Endodermal cell (in vitro differentiated cells): ENCODE measurements at regions not wholly inside any gene's neighbourhood (a gene's known extent, or its start where the extent isn't known, plus 50 kb on each side); places are given as distances from the start of the nearest gene placed in this dataset.

Source experiments
- DNase-seq: peaks from one replicate; pipeline ENCODE4 v3.0.0-alpha.2; 2017
- H3K27ac ChIP-seq: 2 replicates; pipeline ENCODE4 v1.5.1; 2013; ENCODE audit warnings: mild to moderate bottlenecking, low read depth, low read length, moderate library complexity
- H3K27me3 ChIP-seq: 2 replicates; pipeline ENCODE4 v1.6.1; 2013; ENCODE audit warnings: mild to moderate bottlenecking, low read length, moderate library complexity; ENCODE audit not compliant: insufficient read depth, control insufficient read depth, poor library complexity, severe bottlenecking
- H3K36me3 ChIP-seq: 2 replicates; pipeline ENCODE4 v1.7.0; 2013; ENCODE audit warnings: mild to moderate bottlenecking, low read length, moderate library complexity; ENCODE audit not compliant: control insufficient read depth, insufficient read depth
- H3K4me1 ChIP-seq: one replicate; pipeline ENCODE4 v1.7.0; 2013; ENCODE audit warnings: low read length; ENCODE audit not compliant: control insufficient read depth, insufficient read depth
- H3K4me3 ChIP-seq: 2 replicates; pipeline ENCODE4 v1.5.1; 2013; ENCODE audit warnings: mild to moderate bottlenecking, low read length, moderate library complexity
- H3K9ac ChIP-seq: 2 replicates; pipeline ENCODE4 v1.6.1; 2013; ENCODE audit warnings: mild to moderate bottlenecking, low read length, moderate library complexity; ENCODE audit not compliant: poor library complexity, severe bottlenecking; ENCODE audit errors: extremely low read depth
- H3K9me3 ChIP-seq: 2 replicates; pipeline ENCODE4 v1.6.1; 2013; ENCODE audit warnings: mild to moderate bottlenecking, low read length, moderate library complexity; ENCODE audit not compliant: control insufficient read depth
- H3K27ac Mint-ChIP-seq: 2 replicates; pipeline ENCODE4 v1.8.0; 2020; ENCODE audit warnings: mixed read lengths
- H3K27me3 Mint-ChIP-seq: 2 replicates; pipeline ENCODE4 v1.8.0; 2021; ENCODE audit warnings: mild to moderate bottlenecking, mixed read lengths; ENCODE audit not compliant: insufficient read depth
- H3K36me3 Mint-ChIP-seq: 2 replicates; pipeline ENCODE4 v1.8.0; 2020; ENCODE audit warnings: low read depth, mixed read lengths
- H3K4me1 Mint-ChIP-seq: 2 replicates; pipeline ENCODE4 v1.8.0; 2020; ENCODE audit warnings: mixed read lengths
- H3K4me3 Mint-ChIP-seq: 2 replicates; pipeline ENCODE4 v1.8.0; 2020; ENCODE audit warnings: mild to moderate bottlenecking, moderate library complexity, mixed read lengths
- H3K9me3 Mint-ChIP-seq: 2 replicates; pipeline ENCODE4 v1.8.0; 2020; ENCODE audit warnings: mild to moderate bottlenecking, mixed read lengths
- CTCF ChIP-seq: fragments of 200-600 bp; sonication (generic); conservative IDR thresholded peaks from 2 replicates; pipeline ENCODE4 v1.5.0; 2021; ENCODE audit warnings: antibody characterized with exemption, mild to moderate bottlenecking
- WGBS, 2 experiments: methylation state at CpG; one replicate each; pipeline versions ENCODE4 v1.1.5 to v1.1.7; 2013; ENCODE audit warnings: missing lambda C conversion rate in 2 of 2, mixed read lengths in 1 of 2; ENCODE audit not compliant: insufficient coverage in 1 of 2, insufficient read length in 1 of 2; 5-methylcytosine and 5-hydroxymethylcytosine counted together

DNA sequence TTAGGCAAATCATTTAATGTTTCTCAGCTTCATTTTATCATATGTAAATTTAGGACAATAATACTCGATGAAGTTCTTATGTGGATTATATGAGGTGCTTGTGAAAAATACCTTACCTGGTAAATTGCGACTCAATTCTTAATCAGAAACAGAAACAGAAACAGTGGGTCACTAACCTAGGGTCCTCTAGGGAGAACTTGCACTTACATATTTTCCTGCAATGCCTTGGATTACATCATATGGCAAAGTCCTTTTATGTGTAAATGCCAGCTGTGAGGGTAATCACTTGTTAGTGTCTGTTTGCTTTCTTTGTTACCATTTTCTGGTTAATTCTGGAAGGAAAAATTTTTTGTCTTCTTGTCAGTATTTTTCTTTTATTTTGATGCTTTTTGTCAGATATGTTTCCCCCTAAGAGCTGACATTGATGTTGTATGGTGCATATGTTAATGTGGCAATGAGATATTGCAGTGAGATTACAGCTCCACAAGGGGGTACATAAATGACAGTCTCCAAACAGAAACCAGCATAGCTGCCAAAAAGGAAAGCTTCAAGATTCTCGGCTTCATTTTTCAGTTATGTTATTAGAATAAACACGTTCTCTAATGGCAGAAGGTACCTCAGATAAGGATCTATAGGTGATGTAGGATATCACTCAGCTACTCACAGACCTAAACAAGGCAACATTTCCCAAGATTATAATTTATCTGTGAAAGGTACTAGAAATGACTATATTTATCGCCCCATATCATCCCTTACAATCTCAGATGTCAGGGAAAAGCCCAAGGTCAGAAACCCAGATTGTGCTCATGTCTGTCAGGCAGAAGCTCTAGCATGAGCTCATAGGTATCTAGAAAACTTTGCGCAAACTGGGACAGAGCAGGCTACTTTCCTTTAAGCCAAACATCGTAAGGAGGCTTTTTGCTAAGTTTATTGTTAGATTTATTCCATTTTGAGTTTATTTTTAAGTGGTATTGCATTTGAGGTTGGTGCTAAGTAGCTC, 119.9 kb downstream of the FASLG start:
- peaks cover 6% of the 10 kb centered on the region for H3K9me3 ChIP-seq
- H3K36me3 Mint-ChIP-seq, result no peaks in the 10 kb centered on the region
- no peak overlapping the region for H3K27ac Mint-ChIP-seq
- H3K9me3 Mint-ChIP-seq, result peaks cover 7% of the 10 kb centered on the region
- no peak overlapping the region for H3K4me3 Mint-ChIP-seq
- DNase-seq, result no peak
- no peak overlapping the region for H3K27ac ChIP-seq
- no peaks in the 10 kb centered on the region for H3K36me3 ChIP-seq
- peaks cover 9% of the 10 kb centered on the region for H3K4me1 Mint-ChIP-seq
- peaks cover 17% of the 10 kb centered on the region for H3K27me3 Mint-ChIP-seq
- WGBS, 2 experiments, result 90 to 93% methylated on average over 2 to 7 of the region's 7 CpGs
- no peaks in the 10 kb centered on the region for H3K4me1 ChIP-seq
- H3K4me3 ChIP-seq, result no peak overlapping the region
- no peaks in the 10 kb centered on the region for H3K27me3 ChIP-seq
- H3K9ac ChIP-seq, result no peak overlapping the region
- TF ChIP-seq CTCF, result peak; percentile 34

- Histone ChIP-seq H3K4me3 (no peak overlapping the region), H3K9ac (no peak overlapping the region), H3K27me3 (no peaks in the 10 kb centered on the region), H3K9me3 (peaks cover 6% of the 10 kb centered on the region), H3K27ac (no peak overlapping the region), H3K4me1 (no peaks in the 10 kb centered on the region), H3K36me3 (no peaks in the 10 kb centered on the region)
- WGBS, 2 experiments, result 83 to 89% methylated on average over 1 to 3 of the region's 3 CpGs
- no peaks in the 10 kb centered on the region for H3K36me3 Mint-ChIP-seq
- no peak overlapping the region for H3K27ac Mint-ChIP-seq
- DNase-seq, result no peak
- peaks cover 9% of the 10 kb centered on the region for H3K4me1 Mint-ChIP-seq
- no peak overlapping the region for H3K4me3 Mint-ChIP-seq
- H3K9me3 Mint-ChIP-seq, result peaks cover 7% of the 10 kb centered on the region
- TF ChIP-seq CTCF, result no peak
- H3K27me3 Mint-ChIP-seq, result peaks cover 17% of the 10 kb centered on the region
Observed at GRCh38 chr1:172779491-172779890, 120.6 kb downstream of the FASLG start.

GRCh38 chr1:172781513-172782140, 122.7 kb downstream of the FASLG start:
- Mint-ChIP-seq H3K9me3 (peaks cover 7% of the 10 kb centered on the region), H3K4me3 (no peak overlapping the region), H3K36me3 (no peaks in the 10 kb centered on the region), H3K4me1 (peaks cover 10% of the 10 kb centered on the region), H3K27ac (no peak overlapping the region), H3K27me3 (peaks cover 17% of the 10 kb centered on the region)
- 80% methylated on average over 4 of the region's 4 CpGs; no CpG with 5 or more reads in 1 of the 2 experiments for WGBS, 2 experiments
- no peaks in the 10 kb centered on the region for H3K4me1 ChIP-seq
- H3K9me3 ChIP-seq, result peaks cover 6% of the 10 kb centered on the region
- no peak for DNase-seq
- no peaks in the 10 kb centered on the region for H3K36me3 ChIP-seq
- H3K9ac ChIP-seq, result no peak overlapping the region
- H3K27me3 ChIP-seq, result no peaks in the 10 kb centered on the region
- no peak overlapping the region for H3K27ac ChIP-seq
- no peak for TF ChIP-seq CTCF
- no peak overlapping the region for H3K4me3 ChIP-seq
